GM23338 (cell line): ENCODE measurements at regions not wholly inside any gene's neighbourhood (a gene's known extent, or its start where the extent isn't known, plus 50 kb on each side); places are given as distances from the start of the nearest gene placed in this dataset.

ENCODE experiments used
- ATAC-seq: fragments of 200-7000 bp; cut with Tn5 transposase; 3 replicates; pipeline ENCODE4 v1.9.1; 2020
- DNase-seq: peaks from one replicate; pipeline ENCODE4 v3.0.0-alpha.2; 2015; ENCODE audit warnings: low spot score
- H2AFZ ChIP-seq: fragments of 200-600 bp; sonication (generic); 2 replicates; pipeline ENCODE4 v1.8.0; 2016; ENCODE audit warnings: antibody characterized with exemption, mild to moderate bottlenecking, moderate library complexity
- H3F3A ChIP-seq: fragments of 200-600 bp; sonication (generic); replicated peaks from 2 replicates; pipeline ENCODE4 v1.8.0; 2017; ENCODE audit warnings: antibody characterized with exemption, mixed run types, low read depth
- H3K27ac ChIP-seq: fragments of 200-600 bp; sonication (generic); 2 replicates; pipeline ENCODE4 v1.6.1; 2016; ENCODE audit warnings: low read depth
- H3K27me3 ChIP-seq: fragments of 200-600 bp; sonication (generic); 2 replicates; pipeline ENCODE4 v1.8.0; 2016; ENCODE audit warnings: mild to moderate bottlenecking, mixed run types, moderate library complexity; ENCODE audit not compliant: insufficient read depth
- H3K36me3 ChIP-seq: fragments of 200-600 bp; sonication (generic); 2 replicates; pipeline ENCODE4 v1.8.0; 2016; ENCODE audit warnings: mild to moderate bottlenecking; ENCODE audit not compliant: insufficient read depth
- H3K4me1 ChIP-seq: fragments of 200-600 bp; sonication (generic); 2 replicates; pipeline ENCODE4 v1.8.0; 2016; ENCODE audit warnings: mild to moderate bottlenecking, moderate library complexity; ENCODE audit not compliant: insufficient read depth
- H3K4me2 ChIP-seq: fragments of 200-600 bp; sonication (generic); 2 replicates; pipeline ENCODE4 v1.7.1; 2017; ENCODE audit warnings: mixed run types
- H3K4me3 ChIP-seq: fragments of 200-600 bp; sonication (generic); 2 replicates; pipeline ENCODE4 v1.6.1; 2016; ENCODE audit warnings: mixed run types
- H3K79me2 ChIP-seq: fragments of 200-600 bp; sonication (generic); replicated peaks from 2 replicates; pipeline ENCODE4 v1.8.0; 2017; ENCODE audit warnings: mild to moderate bottlenecking; ENCODE audit not compliant: insufficient read depth
- H3K9me2 ChIP-seq: fragments of 200-600 bp; sonication (generic); 2 replicates; pipeline ENCODE4 v1.8.0; 2017; ENCODE audit not compliant: insufficient read depth
- H4K20me1 ChIP-seq: fragments of 200-600 bp; sonication (generic); replicated peaks from 2 replicates; pipeline ENCODE4 v1.8.0; 2017; ENCODE audit warnings: mild to moderate bottlenecking; ENCODE audit not compliant: insufficient read depth
- H3K27ac Mint-ChIP-seq: 2 replicates; pipeline ENCODE4 v1.8.0; 2020; ENCODE audit warnings: inconsistent platforms, mild to moderate bottlenecking, moderate library complexity, mixed read lengths
- H3K27me3 Mint-ChIP-seq: 3 replicates; pipeline ENCODE4 v1.8.0; 2022; ENCODE audit warnings: low read depth, mild to moderate bottlenecking, moderate library complexity, mixed read lengths, inconsistent platforms; ENCODE audit not compliant: insufficient read depth, poor library complexity
- H3K36me3 Mint-ChIP-seq: 3 replicates; pipeline ENCODE4 v1.8.0; 2021; ENCODE audit warnings: low read depth, mild to moderate bottlenecking, inconsistent platforms, moderate library complexity, mixed read lengths
- H3K4me1 Mint-ChIP-seq: 3 replicates; pipeline ENCODE4 v1.8.0; 2020; ENCODE audit warnings: mild to moderate bottlenecking, inconsistent platforms, mixed read lengths
- H3K4me3 Mint-ChIP-seq: 3 replicates; pipeline ENCODE4 v1.8.0; 2021; ENCODE audit warnings: moderate library complexity, mild to moderate bottlenecking, inconsistent platforms, mixed read lengths
- H3K9me3 Mint-ChIP-seq: 3 replicates; pipeline ENCODE4 v1.8.0; 2020; ENCODE audit warnings: moderate library complexity, mild to moderate bottlenecking, inconsistent platforms, mixed read lengths
- CREB1 ChIP-seq: fragments of 250-450 bp; sonication (Bioruptor Pico); IDR thresholded peaks from 2 replicates; pipeline ENCODE4 v1.5.0; 2020; ENCODE audit warnings: low read depth, mild to moderate bottlenecking, moderate library complexity
- CTCF ChIP-seq, 2 experiments: fragments of 200-600 bp in 1 of 2; sonication (generic) in 1 of 2; conservative IDR thresholded peaks; 2 replicates each; pipeline versions ENCODE4 v1.5.1 to v1.6.1; 2016 to 2017; ENCODE audit warnings: antibody characterized with exemption in 2 of 2, low read depth in 2 of 2, mild to moderate bottlenecking in 2 of 2, moderate library complexity in 1 of 2
- JUNB ChIP-seq: IDR thresholded peaks from one replicate; pipeline ENCODE4 v1.6.1; 2016; ENCODE audit warnings: antibody characterized with exemption; ENCODE audit not compliant: unreplicated experiment
- NANOG ChIP-seq: IDR thresholded peaks from 2 replicates; pipeline ENCODE4 v1.6.1; 2016; ENCODE audit warnings: antibody characterized with exemption, borderline replicate concordance
- POLR2AphosphoS5 ChIP-seq: IDR thresholded peaks from 2 replicates; pipeline ENCODE4 v1.6.1; 2016; ENCODE audit warnings: antibody characterized with exemption, low read depth
- STAT1 ChIP-seq: IDR thresholded peaks from one replicate; pipeline ENCODE4 v1.6.1; 2016; ENCODE audit warnings: antibody characterized with exemption; ENCODE audit not compliant: unreplicated experiment
- ZNF114 ChIP-seq: fragments of 250-450 bp; sonication (Bioruptor Pico); IDR thresholded peaks from 2 replicates; pipeline ENCODE4 v1.5.0; 2020; ENCODE audit warnings: mild to moderate bottlenecking, moderate library complexity
- ZNF331 ChIP-seq: fragments of 250-450 bp; sonication (Bioruptor Pico); IDR thresholded peaks from 2 replicates; pipeline ENCODE4 v1.5.0; 2020; ENCODE audit warnings: low read depth, mild to moderate bottlenecking, moderate library complexity
- TF ChIP-seq, protein P1 (sequence below): IDR thresholded peaks from one replicate; pipeline ENCODE4 v1.6.1; 2018; ENCODE audit warnings: antibody characterized with exemption; ENCODE audit not compliant: unreplicated experiment
- TF ChIP-seq, protein P2 (sequence below): fragments of 250-450 bp; sonication (Bioruptor Pico); IDR thresholded peaks from 2 replicates; pipeline ENCODE4 v1.5.0; 2020; ENCODE audit warnings: mild to moderate bottlenecking, moderate library complexity

- H3K36me3 ChIP-seq: no peaks in the 10 kb centered on the region
- no peaks in the 10 kb centered on the region for H3K27me3 ChIP-seq
- H3K4me3 ChIP-seq: no peak overlapping the region
- H3K9me3 Mint-ChIP-seq: peaks cover 7% of the 10 kb centered on the region
- H3K4me1 ChIP-seq: peaks cover 15% of the 10 kb centered on the region
- no peak overlapping the region for H3K27ac ChIP-seq
- no peak overlapping the region for H3K4me3 Mint-ChIP-seq
- H3K27ac Mint-ChIP-seq: no peak overlapping the region
- no peaks in the 10 kb centered on the region for H3F3A ChIP-seq
- H3K9me2 ChIP-seq: peaks cover 6% of the 10 kb centered on the region; the same call in 1 of the 2 replicates
- peaks cover 16% of the 10 kb centered on the region for H3K27me3 Mint-ChIP-seq
- ATAC-seq (no peak), DNase-seq (no peak)
- H3K79me2 ChIP-seq: no peaks in the 10 kb centered on the region
- peaks cover 4% of the 10 kb centered on the region; the same call in 2 of the 3 replicates for H3K36me3 Mint-ChIP-seq
- H3K4me2 ChIP-seq: no peak overlapping the region
- TF ChIP-seq STAT1: no peak
- TF ChIP-seq POLR2AphosphoS5: no peak
- no peak for TF ChIP-seq CREB1 (CRISPR knock-in tag)
- TF ChIP-seq NANOG: no peak
- H3K4me1 Mint-ChIP-seq: peaks cover 18% of the 10 kb centered on the region
- no peak overlapping the region for H2AFZ ChIP-seq
- H4K20me1 ChIP-seq: no peaks in the 10 kb centered on the region
Observed at GRCh38 chr4:1462768-1463075, 56.5 kb upstream of the NKX1-1 start.

DNA sequence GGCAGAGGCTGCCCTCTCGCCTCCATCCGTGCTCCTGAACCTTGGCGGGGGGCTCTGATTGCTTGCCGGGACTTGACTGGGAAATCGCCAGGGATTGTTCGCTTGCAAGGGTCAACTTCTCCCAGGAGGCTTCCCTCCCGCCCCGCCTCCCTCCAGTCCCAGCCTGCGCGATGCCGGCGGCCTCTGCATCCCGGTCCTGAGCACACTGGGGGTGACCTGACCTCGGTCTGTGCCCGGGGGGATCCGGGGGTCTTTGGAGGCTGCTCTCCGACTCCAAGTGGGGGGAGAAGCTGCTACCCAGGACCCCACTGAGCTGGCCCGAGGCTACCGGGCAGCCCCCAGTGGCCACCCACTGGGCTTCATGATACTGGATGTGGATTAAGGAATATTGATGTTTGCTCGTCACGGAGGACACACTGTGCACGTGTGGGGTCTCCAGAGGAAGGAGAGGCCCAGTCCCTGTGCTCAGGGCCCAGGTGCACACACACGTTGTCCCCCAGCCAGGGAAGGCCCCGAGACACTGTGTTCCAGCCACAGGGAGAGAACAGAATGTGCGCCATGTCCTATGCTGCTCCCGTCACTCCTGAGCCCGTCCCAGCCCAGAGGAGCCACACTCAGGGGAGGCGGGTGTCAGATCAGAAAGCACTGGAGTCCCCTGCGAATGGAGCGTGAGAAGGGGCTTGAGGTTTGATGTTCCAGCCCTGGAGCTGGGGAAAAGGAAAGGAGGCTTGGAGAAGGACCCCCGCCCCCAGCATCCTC, 55.9 kb upstream of the NKX1-1 start:
- Mint-ChIP-seq H3K27ac (no peak overlapping the region), H3K4me1 (peaks cover 18% of the 10 kb centered on the region)
- no peak for DNase-seq
- no peak for TF ChIP-seq POLR2AphosphoS5
- TF ChIP-seq, protein P1, sequence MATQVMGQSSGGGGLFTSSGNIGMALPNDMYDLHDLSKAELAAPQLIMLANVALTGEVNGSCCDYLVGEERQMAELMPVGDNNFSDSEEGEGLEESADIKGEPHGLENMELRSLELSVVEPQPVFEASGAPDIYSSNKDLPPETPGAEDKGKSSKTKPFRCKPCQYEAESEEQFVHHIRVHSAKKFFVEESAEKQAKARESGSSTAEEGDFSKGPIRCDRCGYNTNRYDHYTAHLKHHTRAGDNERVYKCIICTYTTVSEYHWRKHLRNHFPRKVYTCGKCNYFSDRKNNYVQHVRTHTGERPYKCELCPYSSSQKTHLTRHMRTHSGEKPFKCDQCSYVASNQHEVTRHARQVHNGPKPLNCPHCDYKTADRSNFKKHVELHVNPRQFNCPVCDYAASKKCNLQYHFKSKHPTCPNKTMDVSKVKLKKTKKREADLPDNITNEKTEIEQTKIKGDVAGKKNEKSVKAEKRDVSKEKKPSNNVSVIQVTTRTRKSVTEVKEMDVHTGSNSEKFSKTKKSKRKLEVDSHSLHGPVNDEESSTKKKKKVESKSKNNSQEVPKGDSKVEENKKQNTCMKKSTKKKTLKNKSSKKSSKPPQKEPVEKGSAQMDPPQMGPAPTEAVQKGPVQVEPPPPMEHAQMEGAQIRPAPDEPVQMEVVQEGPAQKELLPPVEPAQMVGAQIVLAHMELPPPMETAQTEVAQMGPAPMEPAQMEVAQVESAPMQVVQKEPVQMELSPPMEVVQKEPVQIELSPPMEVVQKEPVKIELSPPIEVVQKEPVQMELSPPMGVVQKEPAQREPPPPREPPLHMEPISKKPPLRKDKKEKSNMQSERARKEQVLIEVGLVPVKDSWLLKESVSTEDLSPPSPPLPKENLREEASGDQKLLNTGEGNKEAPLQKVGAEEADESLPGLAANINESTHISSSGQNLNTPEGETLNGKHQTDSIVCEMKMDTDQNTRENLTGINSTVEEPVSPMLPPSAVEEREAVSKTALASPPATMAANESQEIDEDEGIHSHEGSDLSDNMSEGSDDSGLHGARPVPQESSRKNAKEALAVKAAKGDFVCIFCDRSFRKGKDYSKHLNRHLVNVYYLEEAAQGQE: no peak
- no peak for TF ChIP-seq CTCF (conservative IDR thresholded peaks at IDR 0.05; ENCODE audit: low read depth in 2 of 2)
- TF ChIP-seq ZNF114 (CRISPR knock-in tag): no peak
- TF ChIP-seq, protein P2, sequence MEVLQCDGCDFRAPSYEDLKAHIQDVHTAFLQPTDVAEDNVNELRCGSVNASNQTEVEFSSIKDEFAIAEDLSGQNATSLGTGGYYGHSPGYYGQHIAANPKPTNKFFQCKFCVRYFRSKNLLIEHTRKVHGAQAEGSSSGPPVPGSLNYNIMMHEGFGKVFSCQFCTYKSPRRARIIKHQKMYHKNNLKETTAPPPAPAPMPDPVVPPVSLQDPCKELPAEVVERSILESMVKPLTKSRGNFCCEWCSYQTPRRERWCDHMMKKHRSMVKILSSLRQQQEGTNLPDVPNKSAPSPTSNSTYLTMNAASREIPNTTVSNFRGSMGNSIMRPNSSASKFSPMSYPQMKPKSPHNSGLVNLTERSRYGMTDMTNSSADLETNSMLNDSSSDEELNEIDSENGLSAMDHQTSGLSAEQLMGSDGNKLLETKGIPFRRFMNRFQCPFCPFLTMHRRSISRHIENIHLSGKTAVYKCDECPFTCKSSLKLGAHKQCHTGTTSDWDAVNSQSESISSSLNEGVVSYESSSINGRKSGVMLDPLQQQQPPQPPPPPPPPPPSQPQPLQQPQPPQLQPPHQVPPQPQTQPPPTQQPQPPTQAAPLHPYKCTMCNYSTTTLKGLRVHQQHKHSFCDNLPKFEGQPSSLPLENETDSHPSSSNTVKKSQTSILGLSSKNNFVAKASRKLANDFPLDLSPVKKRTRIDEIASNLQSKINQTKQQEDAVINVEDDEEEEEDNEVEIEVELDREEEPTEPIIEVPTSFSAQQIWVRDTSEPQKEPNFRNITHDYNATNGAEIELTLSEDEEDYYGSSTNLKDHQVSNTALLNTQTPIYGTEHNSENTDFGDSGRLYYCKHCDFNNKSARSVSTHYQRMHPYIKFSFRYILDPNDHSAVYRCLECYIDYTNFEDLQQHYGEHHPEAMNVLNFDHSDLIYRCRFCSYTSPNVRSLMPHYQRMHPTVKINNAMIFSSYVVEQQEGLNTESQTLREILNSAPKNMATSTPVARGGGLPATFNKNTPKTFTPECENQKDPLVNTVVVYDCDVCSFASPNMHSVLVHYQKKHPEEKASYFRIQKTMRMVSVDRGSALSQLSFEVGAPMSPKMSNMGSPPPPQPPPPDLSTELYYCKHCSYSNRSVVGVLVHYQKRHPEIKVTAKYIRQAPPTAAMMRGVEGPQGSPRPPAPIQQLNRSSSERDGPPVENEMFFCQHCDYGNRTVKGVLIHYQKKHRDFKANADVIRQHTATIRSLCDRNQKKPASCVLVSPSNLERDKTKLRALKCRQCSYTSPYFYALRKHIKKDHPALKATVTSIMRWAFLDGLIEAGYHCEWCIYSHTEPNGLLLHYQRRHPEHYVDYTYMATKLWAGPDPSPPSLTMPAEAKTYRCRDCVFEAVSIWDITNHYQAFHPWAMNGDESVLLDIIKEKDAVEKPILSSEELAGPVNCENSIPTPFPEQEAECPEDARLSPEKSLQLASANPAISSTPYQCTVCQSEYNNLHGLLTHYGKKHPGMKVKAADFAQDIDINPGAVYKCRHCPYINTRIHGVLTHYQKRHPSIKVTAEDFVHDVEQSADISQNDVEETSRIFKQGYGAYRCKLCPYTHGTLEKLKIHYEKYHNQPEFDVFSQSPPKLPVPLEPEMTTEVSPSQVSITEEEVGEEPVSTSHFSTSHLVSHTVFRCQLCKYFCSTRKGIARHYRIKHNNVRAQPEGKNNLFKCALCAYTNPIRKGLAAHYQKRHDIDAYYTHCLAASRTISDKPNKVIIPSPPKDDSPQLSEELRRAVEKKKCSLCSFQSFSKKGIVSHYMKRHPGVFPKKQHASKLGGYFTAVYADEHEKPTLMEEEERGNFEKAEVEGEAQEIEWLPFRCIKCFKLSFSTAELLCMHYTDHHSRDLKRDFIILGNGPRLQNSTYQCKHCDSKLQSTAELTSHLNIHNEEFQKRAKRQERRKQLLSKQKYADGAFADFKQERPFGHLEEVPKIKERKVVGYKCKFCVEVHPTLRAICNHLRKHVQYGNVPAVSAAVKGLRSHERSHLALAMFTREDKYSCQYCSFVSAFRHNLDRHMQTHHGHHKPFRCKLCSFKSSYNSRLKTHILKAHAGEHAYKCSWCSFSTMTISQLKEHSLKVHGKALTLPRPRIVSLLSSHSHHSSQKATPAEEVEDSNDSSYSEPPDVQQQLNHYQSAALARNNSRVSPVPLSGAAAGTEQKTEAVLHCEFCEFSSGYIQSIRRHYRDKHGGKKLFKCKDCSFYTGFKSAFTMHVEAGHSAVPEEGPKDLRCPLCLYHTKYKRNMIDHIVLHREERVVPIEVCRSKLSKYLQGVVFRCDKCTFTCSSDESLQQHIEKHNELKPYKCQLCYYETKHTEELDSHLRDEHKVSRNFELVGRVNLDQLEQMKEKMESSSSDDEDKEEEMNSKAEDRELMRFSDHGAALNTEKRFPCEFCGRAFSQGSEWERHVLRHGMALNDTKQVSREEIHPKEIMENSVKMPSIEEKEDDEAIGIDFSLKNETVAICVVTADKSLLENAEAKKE: no peak
- TF ChIP-seq NANOG: no peak
- TF ChIP-seq ZNF331 (CRISPR knock-in tag): no peak
- TF ChIP-seq CREB1 (CRISPR knock-in tag): no peak
- TF ChIP-seq JUNB: no peak

More for the DNA sequence above, 55.9 kb upstream of the NKX1-1 start:
- H3K27me3 Mint-ChIP-seq: peaks cover 16% of the 10 kb centered on the region
- Histone ChIP-seq H3K36me3 (no peaks in the 10 kb centered on the region), H3K9me2 (0 out of 2 replicates have a peak, but pooled peaks cover under 1% of the 10 kb centered on the region), H3F3A (no peaks in the 10 kb centered on the region), H4K20me1 (no peaks in the 10 kb centered on the region), H3K4me1 (peaks cover 15% of the 10 kb centered on the region), H2AFZ (no peak overlapping the region), H3K27ac (no peak overlapping the region), H3K4me3 (no peak overlapping the region), H3K27me3 (no peaks in the 10 kb centered on the region), H3K4me2 (no peak overlapping the region), H3K79me2 (no peaks in the 10 kb centered on the region)
- H3K9me3 Mint-ChIP-seq: peaks cover 3% of the 10 kb centered on the region
- ATAC-seq: peak; percentile 25
- no peak overlapping the region; the same call in 2 of the 3 replicates for H3K4me3 Mint-ChIP-seq
- no peaks in the 10 kb centered on the region for H3K36me3 Mint-ChIP-seq
